Mesenchymal stem cell (in vitro differentiated cells and primary cell): ENCODE measurements at regions not wholly inside any gene's neighbourhood (a gene's known extent, or its start where the extent isn't known, plus 50 kb on each side); places are given as distances from the start of the nearest gene placed in this dataset. TPM values are rescaled to one million over a fixed set of nuclear protein-coding genes. Genes with fewer than 3 reads are reported as not detected.

Source experiments
- small RNA-seq: library from polyadenylated mRNA; stranded (forward); fragments of <200 nt; extraction: miRNeasy Mini kit (QIAGEN cat#:217004); gene quantifications from one replicate; pipeline ENCODE3, GENCODE V24; 2013; ENCODE audit warnings: low read depth

Small RNA genes in the stretch of these regions (small RNA-seq; reads per million reads assigned to genes)
- gene AC138701.2 (not detected), gene IGHD1OR15-1A (not detected), gene IGHD2OR15-2A (not detected), gene IGHD3OR15-3A (not detected), gene IGHD4OR15-4A (not detected), gene IGHD5OR15-5A (not detected), gene RN7SL584P (not detected), gene RNU6-978P (not detected)
